Mesodermal cell (in vitro differentiated cells): ENCODE measurements at regions not wholly inside any gene's neighbourhood (a gene's known extent, or its start where the extent isn't known, plus 50 kb on each side); places are given as distances from the start of the nearest gene placed in this dataset.

Experiments used
- H3K27ac ChIP-seq: 2 replicates; pipeline ENCODE4 v1.7.0; 2013; ENCODE audit warnings: mild to moderate bottlenecking, low read depth, low read length, moderate library complexity; ENCODE audit not compliant: severe bottlenecking
- H3K36me3 ChIP-seq: 2 replicates; pipeline ENCODE4 v1.7.1; 2013; ENCODE audit warnings: mild to moderate bottlenecking, low read length, moderate library complexity; ENCODE audit not compliant: control insufficient read depth, insufficient read depth
- H3K4me1 ChIP-seq: one replicate; pipeline ENCODE4 v1.7.1; 2013; ENCODE audit warnings: mild to moderate bottlenecking, low read length; ENCODE audit not compliant: insufficient read depth, control insufficient read depth, poor library complexity, severe bottlenecking
- H3K4me3 ChIP-seq: 2 replicates; pipeline ENCODE4 v1.7.0; 2013; ENCODE audit warnings: low read length, control low read depth, mild to moderate bottlenecking; ENCODE audit not compliant: insufficient read depth, poor library complexity, severe bottlenecking; ENCODE audit errors: extremely low read depth
- H3K9me3 ChIP-seq: 2 replicates; pipeline ENCODE4 v1.7.1; 2013; ENCODE audit warnings: mild to moderate bottlenecking, low read length, moderate library complexity; ENCODE audit not compliant: control insufficient read depth
- WGBS, 2 experiments: methylation state at CpG; one replicate each; pipeline ENCODE4 v1.1.5; 2013; ENCODE audit warnings: missing lambda C conversion rate in 2 of 2; ENCODE audit not compliant: insufficient coverage in 2 of 2; 5-methylcytosine and 5-hydroxymethylcytosine counted together

DNA sequence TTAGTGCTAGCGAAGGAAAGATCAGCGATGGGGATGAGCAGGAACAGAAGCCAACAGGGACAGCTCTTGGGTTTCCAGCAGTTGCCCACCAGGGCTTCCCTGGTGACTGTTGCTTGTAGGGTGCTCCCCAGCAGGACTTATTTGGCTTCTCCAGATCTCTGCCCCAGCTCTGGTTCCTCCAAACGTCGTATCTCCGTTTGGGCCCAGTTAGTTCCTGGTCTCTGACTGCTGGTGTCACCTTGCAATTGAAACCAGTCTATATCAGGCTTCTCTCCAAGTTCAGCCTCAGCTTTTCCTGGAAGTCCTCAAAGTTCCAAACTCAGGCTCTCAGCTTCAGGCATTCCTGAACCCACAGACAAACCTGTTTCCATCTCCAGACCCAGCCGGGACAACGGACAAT, 70.8 kb upstream of the NXT1 start:
- 92 to 98% methylated on average over 7 of the region's 7 CpGs for WGBS, 2 experiments
- no peak overlapping the region for H3K4me3 ChIP-seq
- H3K27ac ChIP-seq = no peak overlapping the region
- no peaks in the 10 kb centered on the region for H3K9me3 ChIP-seq
- H3K4me1 ChIP-seq = no peaks in the 10 kb centered on the region
- no peaks in the 10 kb centered on the region for H3K36me3 ChIP-seq

DNA sequence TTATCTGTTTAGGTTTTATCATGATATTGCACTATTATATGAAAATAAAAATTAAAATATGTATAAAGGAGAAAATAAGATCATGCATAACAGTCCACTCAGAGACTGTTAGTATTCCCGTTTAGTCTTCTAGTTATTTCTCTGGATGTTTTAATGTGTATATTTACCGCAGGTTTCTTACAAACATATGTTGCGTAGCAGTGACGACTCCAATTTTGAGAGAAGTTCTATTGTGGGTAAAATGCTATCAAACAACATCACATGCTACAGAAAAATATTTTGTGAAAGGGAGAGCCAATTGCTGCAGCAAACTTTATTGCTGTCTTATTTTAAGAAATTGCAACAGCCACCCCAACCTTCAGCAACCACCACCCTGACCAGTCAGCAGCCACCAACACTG, 72.4 kb upstream of the NXT1 start:
- no peaks in the 10 kb centered on the region for H3K4me1 ChIP-seq
- no peaks in the 10 kb centered on the region for H3K36me3 ChIP-seq
- no CpG with 5 or more reads among the region's 4 CpGs for whole genome bisulfite sequencing, 2 experiments
- no peak overlapping the region for H3K27ac ChIP-seq
- H3K4me3 ChIP-seq = no peak overlapping the region
- no peaks in the 10 kb centered on the region for H3K9me3 ChIP-seq

DNA sequence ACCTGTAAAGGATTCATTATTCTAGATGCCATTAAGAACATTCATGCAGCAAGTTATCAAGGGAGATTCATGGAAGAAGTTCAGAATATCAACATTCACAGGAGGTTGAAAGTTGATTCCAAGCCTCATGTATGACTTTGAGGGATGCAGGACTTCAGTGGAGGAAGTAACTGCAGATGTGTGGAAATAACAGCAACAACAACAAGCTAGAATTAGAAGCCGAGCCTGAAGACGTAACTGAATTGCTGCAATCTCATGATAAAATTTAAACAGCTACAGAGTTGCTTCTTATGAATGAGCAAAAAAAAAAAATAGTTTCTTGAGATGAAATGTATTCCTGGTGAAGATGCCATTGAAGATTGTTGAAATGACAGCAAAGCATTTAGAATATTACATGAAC, 73.3 kb upstream of the NXT1 start:
- H3K9me3 ChIP-seq = no peaks in the 10 kb centered on the region
- no peak overlapping the region for H3K27ac ChIP-seq
- 100% methylated on average over 2 of the region's 2 CpGs for WGBS, 2 experiments
- H3K4me3 ChIP-seq = no peak overlapping the region
- no peaks in the 10 kb centered on the region for H3K4me1 ChIP-seq
- H3K36me3 ChIP-seq = no peaks in the 10 kb centered on the region

DNA sequence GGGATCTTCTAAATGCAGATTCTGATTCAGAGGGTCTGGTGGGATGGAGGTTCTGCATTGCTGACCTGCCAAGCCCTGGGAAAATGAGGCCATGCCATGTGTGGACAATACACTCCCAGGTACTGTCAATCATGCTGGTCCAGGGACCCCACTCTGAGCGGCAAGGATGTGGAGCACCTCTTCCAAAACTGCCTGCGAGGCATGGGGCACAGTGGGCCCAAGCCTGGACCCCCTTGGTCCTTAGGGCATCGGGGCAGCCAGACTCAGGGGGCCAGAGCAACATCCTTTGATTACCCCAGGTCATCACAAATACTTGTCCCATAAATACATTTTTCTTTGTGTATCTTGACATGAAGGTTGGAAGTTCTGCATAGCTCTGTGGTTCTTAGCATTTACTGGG, 76.8 kb upstream of the NXT1 start:
- Histone ChIP-seq H3K36me3 (no peaks in the 10 kb centered on the region), H3K4me3 (no peak overlapping the region), H3K27ac (no peak overlapping the region), H3K9me3 (peaks cover 7% of the 10 kb centered on the region), H3K4me1 (peaks cover 26% of the 10 kb centered on the region)
- WGBS, 2 experiments = 90 to 91% methylated on average over 2 to 3 of the region's 3 CpGs

DNA sequence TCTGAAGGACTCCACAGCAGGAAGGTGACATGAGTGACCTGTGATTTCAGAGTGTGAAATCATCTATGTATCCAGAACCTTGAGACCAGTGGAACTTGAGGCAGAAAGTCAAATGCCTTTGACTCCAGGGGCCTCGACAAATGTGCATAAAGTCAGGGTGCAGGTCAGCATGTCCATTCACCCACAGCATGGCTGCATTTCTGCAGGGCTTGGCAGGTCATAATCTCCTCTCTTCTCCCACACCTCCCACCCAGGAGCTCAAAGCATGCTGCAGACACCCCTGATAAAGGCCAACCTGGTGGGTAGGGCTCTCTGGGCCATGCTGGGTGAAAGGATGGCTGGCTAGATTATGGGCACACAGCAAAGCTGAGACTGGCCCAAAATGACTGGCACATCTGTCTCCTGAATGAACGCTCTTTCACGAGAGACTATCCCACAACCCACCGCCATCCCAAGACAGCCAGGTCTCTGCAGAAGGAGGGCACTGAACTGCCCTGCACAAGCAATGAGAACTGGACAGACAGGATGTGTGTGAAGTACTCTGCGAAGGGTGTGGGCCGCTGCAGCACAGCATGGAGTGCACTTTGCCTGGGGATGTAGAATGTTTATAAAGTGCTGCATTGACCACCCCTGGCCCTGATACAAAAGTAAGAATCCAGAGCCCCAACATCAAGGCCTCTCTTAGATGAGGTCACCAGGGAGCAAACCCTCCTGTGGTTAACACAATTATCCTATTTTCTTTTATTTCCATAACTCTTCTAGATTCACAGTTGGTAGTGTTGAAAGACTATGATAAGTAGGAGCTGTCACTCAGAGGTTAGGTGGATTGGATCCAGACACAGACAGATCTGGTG, 78.2 kb upstream of the NXT1 start:
- H3K27ac ChIP-seq = no peak overlapping the region
- no peak overlapping the region for H3K4me3 ChIP-seq
- 88 to 97% methylated on average over 1 to 5 of the region's 6 CpGs for WGBS, 2 experiments
- no peaks in the 10 kb centered on the region for H3K36me3 ChIP-seq
- peaks cover 26% of the 10 kb centered on the region for H3K4me1 ChIP-seq
- H3K9me3 ChIP-seq = peaks cover 15% of the 10 kb centered on the region

DNA sequence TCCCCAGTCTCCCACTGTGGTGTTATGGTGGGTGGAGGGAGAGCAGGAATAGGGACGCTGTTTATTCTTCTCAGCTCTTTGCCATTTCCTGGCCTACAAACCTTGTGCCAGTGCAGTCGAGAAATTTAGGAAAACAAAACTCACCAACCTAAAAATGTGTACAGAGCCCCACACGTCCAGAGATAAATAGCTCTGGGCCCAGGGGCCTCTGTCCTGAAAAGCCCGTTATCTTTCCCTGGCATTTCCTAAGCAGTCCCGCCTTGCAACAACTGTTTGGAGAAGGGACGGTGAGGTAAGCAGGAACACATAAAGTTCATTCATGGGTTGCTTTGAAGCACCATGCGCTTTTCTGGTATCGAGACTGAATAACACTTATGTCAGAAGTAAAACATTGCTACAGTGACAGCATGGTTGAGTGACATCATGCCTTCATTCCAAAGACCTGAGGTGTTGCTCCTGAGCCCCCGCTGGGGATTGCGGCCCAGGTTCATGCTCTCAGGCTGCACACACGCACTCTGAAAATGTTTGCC, 80.1 kb upstream of the NXT1 start:
- WGBS, 2 experiments = 59 to 76% methylated on average over 8 to 10 of the region's 11 CpGs
- H3K4me1 ChIP-seq = peaks cover 26% of the 10 kb centered on the region
- H3K27ac ChIP-seq = peak overlapping the region; percentile 97
- H3K36me3 ChIP-seq = no peaks in the 10 kb centered on the region
- peaks cover 15% of the 10 kb centered on the region for H3K9me3 ChIP-seq
- H3K4me3 ChIP-seq = no peak overlapping the region

DNA sequence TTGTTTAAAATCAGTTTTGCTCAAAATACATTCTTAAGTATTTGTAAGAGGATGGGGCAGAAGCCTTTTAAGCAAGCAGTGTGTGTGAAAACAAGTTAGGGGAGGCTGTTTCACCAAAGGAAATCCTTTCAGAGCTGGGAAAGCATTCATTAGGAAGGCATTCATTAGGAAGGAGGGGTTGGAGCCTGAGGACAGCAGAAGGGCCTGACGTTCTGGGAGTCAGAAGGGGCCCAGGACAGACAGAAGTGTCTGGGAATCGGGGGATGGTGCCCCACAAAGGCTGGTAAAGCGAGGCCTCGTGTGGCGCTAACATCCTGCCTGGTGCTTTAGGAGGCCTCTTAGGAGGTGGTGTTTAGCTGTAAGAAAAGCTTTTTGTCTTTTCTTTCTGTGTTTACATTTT, 80.6 kb upstream of the NXT1 start:
- Histone ChIP-seq H3K4me1 (peaks cover 26% of the 10 kb centered on the region), H3K36me3 (no peaks in the 10 kb centered on the region), H3K27ac (peak overlapping the region; percentile 97), H3K4me3 (no peak overlapping the region), H3K9me3 (peaks cover 15% of the 10 kb centered on the region)
- 62 to 79% methylated on average over 4 to 5 of the region's 5 CpGs for WGBS, 2 experiments

DNA sequence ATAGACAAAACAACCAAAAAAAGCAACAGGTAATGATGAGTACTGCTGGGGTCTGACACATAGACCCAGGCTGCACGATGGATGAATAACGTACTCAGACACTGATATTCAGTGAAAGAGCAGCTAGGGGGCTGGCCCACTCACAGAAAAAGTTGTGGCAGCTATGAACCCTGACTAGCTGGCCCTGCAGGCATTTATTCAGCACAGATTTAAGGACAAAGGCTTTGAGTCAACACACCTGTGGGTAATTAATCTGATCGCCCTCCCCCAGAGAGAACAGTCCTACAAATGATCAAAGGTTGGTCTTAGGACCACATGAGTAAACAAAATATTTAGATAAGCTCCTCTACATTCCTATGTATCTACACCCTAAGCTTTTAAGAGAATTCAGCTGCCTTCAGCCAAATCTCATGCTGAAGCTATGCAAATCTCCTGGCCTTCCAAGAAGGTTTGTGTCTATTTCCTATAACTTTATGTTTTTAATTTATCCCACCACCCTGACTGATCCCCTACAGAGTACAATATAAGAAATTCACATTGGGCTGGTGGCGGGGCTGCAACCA, 81.7 kb upstream of the NXT1 start:
- Histone ChIP-seq H3K36me3 (no peaks in the 10 kb centered on the region), H3K4me1 (peaks cover 26% of the 10 kb centered on the region), H3K9me3 (peaks cover 15% of the 10 kb centered on the region), H3K27ac (peak overlapping the region; percentile 97), H3K4me3 (no peak overlapping the region)
- WGBS, 2 experiments = 82 to 88% methylated on average over 2 to 4 of the region's 4 CpGs

DNA sequence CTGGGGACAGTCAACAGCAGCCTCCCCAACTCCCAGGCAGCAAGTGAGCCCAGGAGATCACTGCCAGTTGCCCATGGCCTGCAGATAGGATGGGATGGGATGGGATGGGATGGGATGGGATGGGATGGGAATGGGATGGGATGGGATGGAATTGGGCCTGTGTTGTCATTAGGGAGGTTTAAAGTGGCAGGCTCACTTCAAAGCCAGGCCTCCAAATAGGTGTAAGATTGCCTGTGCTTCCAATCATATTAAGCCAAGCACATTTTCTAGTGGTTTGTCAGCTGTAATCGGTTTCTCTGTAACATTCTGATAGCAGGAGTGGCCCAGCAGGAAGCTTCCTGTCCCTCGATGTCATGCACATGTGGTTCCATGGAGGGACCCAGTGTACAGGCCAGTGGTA, 82.7 kb upstream of the NXT1 start:
- Histone ChIP-seq H3K27ac (no peak overlapping the region), H3K36me3 (no peaks in the 10 kb centered on the region), H3K9me3 (peaks cover 15% of the 10 kb centered on the region), H3K4me3 (no peak overlapping the region), H3K4me1 (peaks cover 26% of the 10 kb centered on the region)
- WGBS, 2 experiments = 88 to 100% methylated on average over 2 of the region's 2 CpGs

DNA sequence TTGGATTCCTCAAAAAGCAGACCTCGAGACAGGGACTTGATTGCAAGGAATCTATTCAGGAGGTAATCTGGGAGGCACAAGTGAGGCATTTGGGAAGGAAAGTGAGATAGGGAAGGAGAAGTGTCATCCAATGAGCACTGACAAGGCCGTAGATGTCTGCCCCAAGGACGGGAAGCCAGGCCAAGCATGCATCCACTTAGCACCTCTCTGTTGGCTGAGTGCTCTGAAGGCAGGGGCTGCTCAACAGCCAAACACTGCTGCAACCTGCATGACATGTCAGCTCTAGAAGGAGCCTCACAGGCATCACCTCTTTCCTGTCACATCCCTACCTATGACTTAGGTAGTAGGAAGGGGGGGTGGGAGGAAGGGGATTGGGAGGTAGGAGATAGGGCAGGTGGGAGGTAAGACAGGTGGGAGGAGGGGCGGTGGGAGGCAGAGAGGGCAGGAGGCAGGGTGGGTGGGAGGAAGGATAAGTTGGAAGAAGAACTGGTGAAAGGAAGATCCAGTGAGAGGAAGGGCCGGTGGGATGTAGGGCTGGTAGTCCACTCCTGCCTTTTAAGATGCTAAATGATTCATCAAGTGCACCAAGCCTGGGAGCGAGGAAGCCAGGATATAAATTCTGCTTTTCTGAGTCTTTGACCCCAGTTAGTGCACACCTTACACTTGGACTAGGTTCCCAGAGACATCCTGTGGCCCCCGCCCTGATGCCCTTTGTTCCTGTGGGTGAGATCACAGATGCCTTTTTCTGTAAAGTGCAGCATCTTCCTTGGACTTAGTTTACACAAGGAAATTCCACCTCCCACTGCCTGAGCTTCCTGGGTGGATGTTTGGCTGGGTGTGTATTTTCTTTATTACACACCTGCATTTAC, 83.8 kb upstream of the NXT1 start:
- no peak overlapping the region for H3K27ac ChIP-seq
- H3K4me3 ChIP-seq = no peak overlapping the region
- no peaks in the 10 kb centered on the region for H3K36me3 ChIP-seq
- H3K9me3 ChIP-seq = peaks cover 15% of the 10 kb centered on the region
- H3K4me1 ChIP-seq = peaks cover 26% of the 10 kb centered on the region
- 73 to 80% methylated on average over 6 of the region's 7 CpGs for WGBS, 2 experiments
